NCI-H1930 (cell line): ENCODE measurements at regions not wholly inside any gene's neighbourhood (a gene's known extent, or its start where the extent isn't known, plus 50 kb on each side); places are given as distances from the start of the nearest gene placed in this dataset.
"Not testable (repeated sequence)": the region's sequence is repeated elsewhere in the genome, so short reads cannot be mapped to it uniquely, and the experiment has no call there.

Experiments
- DNase-seq, 2 experiments: peaks; one replicate each; lab custom pipeline; 2025; lab: John Stamatoyannopoulos, UW

DNA sequence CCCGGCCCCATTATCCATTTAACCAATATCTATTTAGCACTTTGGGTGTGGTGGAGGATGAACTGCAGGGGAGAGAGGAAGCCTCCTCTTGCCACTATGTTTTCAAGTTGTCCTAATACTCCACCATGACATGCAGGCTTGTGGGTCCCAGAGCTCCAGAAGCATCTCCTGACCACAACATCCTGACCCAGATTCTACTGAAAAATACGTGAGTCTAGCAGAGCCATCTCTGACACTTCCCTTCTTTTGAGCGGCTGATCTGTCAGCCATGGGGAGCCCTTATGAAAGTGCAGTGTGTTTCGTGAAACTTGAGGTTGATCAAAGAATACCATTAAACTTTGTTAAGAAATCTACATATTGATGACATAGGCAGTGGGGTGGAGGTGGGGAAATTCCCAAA lies 126.6 kb downstream of the UNC93B1 start:
- not testable (repeated sequence) for DNase-seq

DNA sequence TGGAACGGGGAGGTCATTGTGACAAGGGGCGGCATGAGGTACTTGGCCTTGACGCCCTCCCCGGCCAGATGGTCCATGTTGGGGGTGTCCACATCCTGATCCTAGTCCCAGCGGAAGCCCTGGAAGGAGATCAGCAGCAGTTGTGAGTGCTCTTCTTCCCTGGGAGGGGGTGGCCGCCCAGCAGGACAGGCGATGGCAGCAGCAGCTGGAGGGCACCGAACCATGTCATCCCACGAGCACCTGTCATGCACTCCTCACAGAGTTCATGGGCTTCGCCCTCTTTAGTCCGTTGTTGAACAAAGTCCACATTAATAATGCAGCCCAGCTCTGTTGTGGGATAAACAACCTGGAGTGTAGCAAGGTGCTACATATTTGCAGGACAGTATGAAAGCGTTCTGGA lies 130.7 kb downstream of the UNC93B1 start:
- DNase-seq, result not testable (repeated sequence)

DNA sequence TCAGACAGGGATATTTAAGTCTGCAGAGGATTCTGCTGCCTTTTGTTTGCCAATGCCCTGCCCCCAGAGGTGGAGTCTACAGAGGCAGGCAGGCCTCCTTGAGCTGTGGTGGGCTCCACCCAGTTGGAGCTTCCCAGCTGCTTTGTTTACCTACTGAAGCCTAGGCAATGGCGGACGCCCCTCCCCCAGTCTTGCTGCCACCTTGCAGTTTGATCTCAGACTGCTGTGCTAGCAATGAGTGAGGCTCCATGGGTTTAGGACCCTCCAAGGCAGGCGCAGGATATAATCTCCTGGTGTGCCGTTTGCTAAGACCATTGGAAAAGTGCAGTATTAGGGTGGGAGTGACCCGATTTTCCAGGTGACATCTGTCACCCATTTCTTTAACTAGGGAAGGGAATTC lies 132.7 kb downstream of the UNC93B1 start:
- DNase-seq, result not testable (repeated sequence)

- DNase-seq, result not testable (repeated sequence)
Observed at GRCh38 chr11:67862896-67863295, 141.0 kb downstream of the UNC93B1 start.

GRCh38 chr11:67859513-67860161 lies 144.3 kb downstream of the UNC93B1 start:
- DNase-seq, result not testable (repeated sequence)

GRCh38 chr11:67850747-67851146 lies 153.2 kb downstream of the UNC93B1 start:
- DNase-seq, result not testable (repeated sequence)

DNA sequence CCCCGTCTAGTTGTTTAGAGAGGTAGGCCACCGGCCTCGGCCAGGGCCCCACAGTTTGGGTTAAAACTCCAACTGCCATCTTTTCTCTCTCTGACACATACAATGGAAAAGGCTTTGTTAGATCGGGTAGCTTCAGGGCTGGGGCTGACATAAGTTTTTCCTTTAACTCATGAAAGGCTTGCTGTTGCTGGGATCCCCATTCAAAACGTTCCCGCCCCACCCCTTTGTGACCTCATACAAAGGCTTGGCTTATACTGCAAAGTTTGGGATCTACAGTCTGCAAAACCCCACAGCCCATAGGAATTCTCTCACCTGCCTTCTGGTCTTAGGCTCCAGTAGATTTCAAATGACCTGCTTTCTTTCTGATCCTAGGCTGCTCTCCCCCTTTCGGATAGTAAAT lies 154.1 kb downstream of the UNC93B1 start:
- not testable (repeated sequence) for DNase-seq

GRCh38 chr11:67847896-67848875 lies 155.7 kb downstream of the UNC93B1 start:
- not testable (repeated sequence) for DNase-seq

DNA sequence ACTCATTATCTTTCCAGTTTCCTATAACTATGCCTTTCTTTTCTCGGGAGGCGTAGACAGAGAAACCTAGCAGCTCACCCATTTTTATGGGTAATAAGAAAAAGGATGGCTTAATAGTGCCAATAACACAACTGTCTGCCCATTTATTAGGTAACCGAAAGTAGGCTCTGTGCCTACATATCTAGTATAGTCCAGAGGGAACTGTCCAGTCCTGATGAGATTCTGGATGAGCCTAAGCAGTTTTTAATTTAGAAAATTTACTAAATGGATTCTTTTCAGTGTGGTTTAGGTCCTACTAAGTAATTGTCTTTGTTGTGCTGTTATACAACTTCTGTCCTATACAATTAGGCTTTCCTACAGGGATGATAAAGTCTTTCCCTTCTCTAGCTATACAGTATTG lies 157.6 kb downstream of the UNC93B1 start:
- not testable (repeated sequence) for DNase-seq

DNA sequence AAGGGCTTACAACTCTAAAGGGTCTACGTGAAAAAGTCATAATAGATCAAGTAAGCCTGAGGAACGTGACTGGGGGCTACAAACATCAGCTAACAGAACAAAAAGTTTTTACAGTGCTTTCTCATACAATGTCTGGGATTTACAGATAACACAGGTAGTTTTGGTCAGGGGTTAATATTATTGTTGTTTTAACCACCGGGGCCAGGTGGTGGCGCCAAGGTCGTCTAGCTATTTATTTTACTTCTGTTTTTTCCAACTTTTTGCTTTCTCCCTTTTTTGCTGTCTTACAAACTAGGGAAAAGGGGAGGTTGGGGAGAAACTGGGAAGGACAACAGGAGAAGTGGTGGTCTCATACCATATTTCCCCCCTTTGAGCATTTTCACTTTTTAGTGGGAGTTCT lies 158.6 kb downstream of the UNC93B1 start:
- not testable (repeated sequence) for DNase-seq

DNA sequence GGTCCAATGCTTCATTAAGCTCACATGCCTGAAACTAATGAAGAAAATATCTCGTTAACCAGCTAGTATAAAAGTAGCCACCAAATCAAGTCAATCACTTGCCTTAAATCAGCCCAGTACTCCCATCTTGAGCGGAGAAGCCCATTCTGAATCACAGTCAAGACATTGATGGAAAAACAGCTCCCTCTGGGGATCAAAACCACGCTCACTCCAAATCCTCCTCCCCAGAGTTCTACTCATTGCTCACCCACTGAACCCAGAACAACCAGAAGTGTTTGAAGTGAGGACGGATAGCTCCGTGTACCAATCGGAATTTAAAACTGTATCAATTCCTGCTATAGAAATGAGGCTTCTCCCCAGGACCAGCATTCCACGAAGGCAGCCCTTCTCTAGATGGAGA lies 163.3 kb downstream of the UNC93B1 start:
- DNase-seq, result not testable (repeated sequence)

DNA sequence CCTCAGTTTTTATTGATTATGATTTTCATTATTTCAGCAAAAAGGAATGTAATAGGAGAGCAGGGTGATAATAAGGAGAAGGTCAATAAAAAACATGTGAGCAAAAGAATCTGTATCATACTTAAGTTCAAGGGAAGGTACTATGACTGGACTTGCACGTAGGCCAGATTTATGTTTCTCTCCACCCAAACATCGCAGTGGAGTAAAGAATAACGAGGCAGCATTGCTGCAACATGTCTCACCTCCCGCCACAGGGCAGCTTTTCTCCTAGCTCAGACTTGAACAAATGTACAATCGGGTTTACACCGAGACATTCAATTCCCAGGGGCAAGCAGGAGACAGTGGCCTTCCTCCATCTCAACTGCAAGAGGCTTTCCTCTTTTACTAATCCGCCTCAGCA lies 155.7 kb upstream of the ALDH3B2 start:
- not testable (repeated sequence) for DNase-seq

DNA sequence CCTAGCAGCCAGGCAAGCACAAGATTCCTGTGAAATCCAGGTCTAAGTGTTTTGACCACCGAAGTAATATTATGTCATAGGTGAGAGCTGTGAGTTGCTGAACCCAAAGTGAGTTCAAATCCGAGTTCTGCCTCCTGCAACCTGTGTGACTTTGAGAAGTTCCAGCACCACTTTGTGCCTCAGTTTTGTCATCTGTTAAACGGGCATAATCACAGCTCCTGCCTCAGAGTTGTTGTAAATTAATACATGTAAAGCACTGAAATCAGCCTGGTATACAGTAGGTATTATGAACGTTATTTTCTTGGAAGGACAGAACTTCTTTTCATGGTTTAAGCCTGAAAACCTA lies 152.5 kb upstream of the ALDH3B2 start:
- DNase-seq, result not testable (repeated sequence)

GRCh38 chr11:67826028-67826950 lies 151.9 kb upstream of the ALDH3B2 start:
- DNase-seq, result peak in 1 of 2 experiments; percentile 11

GRCh38 chr11:67824861-67825260 lies 150.4 kb upstream of the ALDH3B2 start:
- DNase-seq, result not testable (repeated sequence)

- no peak for DNase-seq
Observed at GRCh38 chr11:67820081-67820480, 145.7 kb upstream of the ALDH3B2 start.

DNA sequence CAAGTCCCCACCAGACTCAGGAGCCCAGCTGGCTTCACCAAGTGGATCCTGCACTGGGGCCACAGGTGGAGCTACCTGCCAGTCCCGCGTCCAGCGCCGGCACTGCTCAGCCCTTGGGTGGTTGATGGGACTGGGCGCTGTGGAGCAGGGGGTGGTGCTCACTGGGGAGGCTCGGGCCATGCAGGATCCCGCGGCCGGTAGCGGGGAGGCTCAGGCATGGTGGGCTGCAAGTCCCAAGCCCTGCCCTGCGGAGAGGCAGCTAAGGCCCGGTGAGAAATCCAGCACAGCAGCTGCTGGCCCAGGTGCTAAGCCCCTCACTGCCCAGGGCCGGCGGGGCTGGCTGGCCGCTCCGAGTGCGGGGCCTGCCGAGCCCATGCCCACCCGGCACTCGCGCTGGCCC lies 143.1 kb upstream of the ALDH3B2 start:
- DNase-seq, result not testable (repeated sequence)

DNA sequence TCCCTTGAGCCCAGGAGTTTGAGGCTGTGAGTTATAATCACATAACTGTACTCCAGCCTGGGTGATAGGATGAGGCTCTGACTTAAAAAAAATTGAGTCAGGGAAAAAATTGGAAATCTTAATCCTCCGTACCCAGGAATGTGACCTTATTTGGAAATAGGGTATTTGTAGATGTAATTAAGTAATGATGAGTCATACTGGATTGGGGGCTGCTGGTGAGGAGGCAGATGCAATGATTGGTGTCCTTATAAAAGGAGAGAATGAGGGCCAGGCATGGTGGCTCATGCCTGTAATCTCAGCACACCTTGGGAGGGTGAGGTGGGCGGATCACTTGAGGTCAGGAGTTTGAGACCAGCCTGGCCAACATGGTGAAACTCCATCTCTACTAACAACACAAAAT lies 134.9 kb upstream of the ALDH3B2 start:
- DNase-seq, result not testable (repeated sequence)

DNA sequence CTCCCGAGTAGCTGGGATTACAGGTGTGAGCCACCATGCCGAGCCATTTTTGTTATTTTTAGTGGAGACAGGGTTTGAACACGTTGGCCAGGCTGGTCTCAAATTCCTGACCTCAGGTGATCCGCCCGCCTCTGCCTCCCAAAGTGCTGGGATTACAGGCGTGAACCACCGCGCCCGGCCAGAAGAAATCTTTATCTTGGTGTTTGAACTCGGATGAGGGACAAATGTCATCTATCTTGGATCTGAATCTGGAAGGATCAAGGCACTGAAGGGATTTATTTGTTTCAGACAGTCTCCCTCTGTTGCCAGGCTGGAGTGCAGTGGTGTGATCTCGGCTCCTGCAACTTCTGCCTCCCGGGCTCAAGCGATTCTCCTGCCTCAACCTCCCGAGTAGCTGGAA lies 133.5 kb upstream of the ALDH3B2 start:
- DNase-seq, result not testable (repeated sequence)

DNA sequence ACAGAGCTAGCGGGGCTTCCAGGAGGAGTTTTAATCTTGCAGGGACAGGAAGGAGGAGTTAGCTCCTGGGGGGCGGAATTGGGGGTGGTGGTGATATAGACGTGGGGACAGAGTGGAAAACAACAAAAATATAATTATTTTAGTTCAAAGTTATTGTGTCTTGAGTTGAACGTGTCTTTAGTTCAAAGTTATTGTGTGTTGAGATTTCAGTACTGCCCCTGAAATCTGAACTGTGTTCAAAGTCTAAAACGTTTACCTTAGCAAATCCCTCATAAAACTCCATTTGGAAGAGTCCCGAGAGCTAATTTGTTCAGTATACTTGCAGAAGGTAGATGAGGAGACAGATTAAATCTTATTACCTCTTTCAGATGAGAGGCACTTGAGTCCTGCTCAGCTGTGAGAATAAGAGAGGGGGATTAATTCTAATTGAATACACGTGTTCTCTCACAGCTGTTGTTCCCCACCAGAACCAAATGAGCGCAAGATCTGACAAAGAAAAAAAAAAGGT lies 132.4 kb upstream of the ALDH3B2 start:
- not testable (repeated sequence) for DNase-seq

GRCh38 chr11:67806183-67806582 lies 131.8 kb upstream of the ALDH3B2 start:
- DNase-seq, result peak; percentile 54 to 62
